Urinary bladder (tissue), 3 donors: ENCODE measurements at regions not wholly inside any gene's neighbourhood (a gene's known extent, or its start where the extent isn't known, plus 50 kb on each side); places are given as distances from the start of the nearest gene placed in this dataset.

Source experiments
- DNase-seq: peaks from one replicate; pipeline ENCODE4 v3.0.0-alpha.2; 2015; ENCODE audit errors: extremely low spot score
- H3K27ac ChIP-seq: one replicate; pipeline ENCODE4 v1.5.1; 2013; ENCODE audit warnings: low read depth, mild to moderate bottlenecking, moderate library complexity
- H3K36me3 ChIP-seq: one replicate; pipeline ENCODE4 v1.6.1; 2013; ENCODE audit warnings: mild to moderate bottlenecking, moderate library complexity; ENCODE audit not compliant: insufficient read depth
- H3K4me1 ChIP-seq: one replicate; pipeline ENCODE4 v1.6.1; 2013; ENCODE audit warnings: mild to moderate bottlenecking, moderate library complexity; ENCODE audit not compliant: insufficient read depth
- H3K4me3 ChIP-seq: one replicate; pipeline ENCODE4 v1.5.1; 2013; ENCODE audit warnings: low read depth, low read length
- WGBS: extraction: QIAGEN DNeasy Blood & Tissue Kit; methylation state at CpG from one replicate; pipeline ENCODE4 v1.1.7; 2013; 5-methylcytosine and 5-hydroxymethylcytosine counted together
- donor health status: healthy with polysubstance abuse.
- donor health status: healthy.

DNA sequence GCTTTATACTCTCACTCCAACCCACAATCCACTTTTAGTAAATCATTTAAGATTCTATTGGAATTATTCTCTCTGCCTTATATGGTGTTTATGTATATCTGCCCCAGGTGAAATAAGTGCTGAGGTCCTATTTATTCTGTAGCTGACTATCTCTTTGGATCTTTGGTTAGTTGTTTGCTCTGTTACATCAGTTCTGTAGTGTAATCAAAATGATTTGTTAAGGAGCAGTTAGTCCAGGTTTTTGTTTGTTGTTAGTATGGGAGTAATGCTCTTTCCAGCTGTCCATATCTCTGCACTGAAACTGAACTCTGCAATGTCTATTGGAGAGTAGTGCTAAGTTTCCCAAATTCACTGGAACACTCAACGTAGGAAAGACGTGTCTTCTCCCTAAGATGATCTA is 615.8 kb downstream of the SNAPC1 start:
- WGBS: 66% methylated on average over 2 of the region's 2 CpGs
- DNase-seq: no peak

DNA sequence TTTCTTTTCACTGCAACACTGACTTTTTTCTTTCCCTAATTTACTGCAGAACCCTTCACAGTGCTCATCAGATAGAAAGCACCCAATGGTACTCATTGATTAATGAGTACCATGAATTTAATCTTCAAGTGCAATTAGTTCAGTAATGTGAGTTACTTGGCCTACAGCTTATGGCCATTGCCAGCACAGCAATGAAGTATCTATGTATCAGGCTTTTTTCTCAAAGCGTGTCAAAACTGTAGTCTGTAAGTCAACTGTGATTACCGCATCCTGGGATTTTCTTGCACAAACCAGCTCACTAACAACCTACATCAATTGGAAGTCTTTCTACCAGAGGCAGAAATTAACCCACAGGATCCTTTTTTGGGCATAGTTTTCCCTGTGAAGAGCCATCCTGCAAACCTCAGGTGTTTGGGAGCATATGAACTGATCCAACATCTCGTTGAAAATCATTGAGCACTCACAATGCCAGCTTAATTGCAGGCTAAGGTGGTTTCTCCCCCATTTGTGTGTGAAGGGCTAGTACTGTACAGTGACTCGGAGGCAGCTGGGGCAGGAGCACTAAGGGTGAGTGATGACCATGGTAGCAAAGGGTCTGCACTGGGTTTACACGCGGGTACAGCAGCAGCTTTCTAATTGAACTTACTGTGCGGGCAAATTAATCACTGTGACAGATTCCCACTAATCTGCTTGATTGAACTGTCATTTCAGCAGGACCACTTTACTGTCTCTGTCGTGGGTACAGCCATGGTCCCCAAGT is 619.3 kb downstream of the SNAPC1 start:
- H3K27ac ChIP-seq: no peak overlapping the region
- WGBS: 88% methylated on average over 8 of the region's 8 CpGs
- no peak for DNase-seq
- H3K4me3 ChIP-seq: no peak overlapping the region
- H3K36me3 ChIP-seq: no peaks in the 10 kb centered on the region
- H3K4me1 ChIP-seq: no peaks in the 10 kb centered on the region

More for the DNA sequence above, 615.8 kb downstream of the SNAPC1 start:
- Histone ChIP-seq H3K4me1 (no peaks in the 10 kb centered on the region), H3K27ac (no peak overlapping the region), H3K4me3 (no peak overlapping the region), H3K36me3 (no peaks in the 10 kb centered on the region)

DNA sequence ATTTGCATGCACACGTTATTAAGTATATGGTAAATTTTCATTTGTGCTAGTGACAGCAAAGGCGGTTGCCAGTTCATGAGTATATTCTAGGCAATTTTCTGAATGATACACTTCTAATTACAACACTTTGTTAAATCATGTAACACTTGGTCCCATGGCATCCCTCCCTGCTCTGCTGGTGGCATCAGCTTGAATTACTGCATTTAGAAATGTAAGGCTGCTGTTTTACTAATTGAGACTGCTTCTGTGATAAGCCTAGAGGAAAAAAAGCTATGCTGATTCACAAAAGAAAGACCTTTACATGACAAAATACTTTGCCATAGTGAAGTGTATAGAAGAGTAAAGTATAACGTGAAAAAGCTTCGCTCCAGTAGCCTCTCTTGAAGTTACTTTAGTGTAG is 636.1 kb downstream of the KCNH5 start:
- DNase-seq: no peak
- no peak overlapping the region for H3K4me3 ChIP-seq
- no peak overlapping the region for H3K27ac ChIP-seq
- WGBS: 66% methylated on average over 4 of the region's 4 CpGs
- H3K4me1 ChIP-seq: no peaks in the 10 kb centered on the region
- no peaks in the 10 kb centered on the region for H3K36me3 ChIP-seq

DNA sequence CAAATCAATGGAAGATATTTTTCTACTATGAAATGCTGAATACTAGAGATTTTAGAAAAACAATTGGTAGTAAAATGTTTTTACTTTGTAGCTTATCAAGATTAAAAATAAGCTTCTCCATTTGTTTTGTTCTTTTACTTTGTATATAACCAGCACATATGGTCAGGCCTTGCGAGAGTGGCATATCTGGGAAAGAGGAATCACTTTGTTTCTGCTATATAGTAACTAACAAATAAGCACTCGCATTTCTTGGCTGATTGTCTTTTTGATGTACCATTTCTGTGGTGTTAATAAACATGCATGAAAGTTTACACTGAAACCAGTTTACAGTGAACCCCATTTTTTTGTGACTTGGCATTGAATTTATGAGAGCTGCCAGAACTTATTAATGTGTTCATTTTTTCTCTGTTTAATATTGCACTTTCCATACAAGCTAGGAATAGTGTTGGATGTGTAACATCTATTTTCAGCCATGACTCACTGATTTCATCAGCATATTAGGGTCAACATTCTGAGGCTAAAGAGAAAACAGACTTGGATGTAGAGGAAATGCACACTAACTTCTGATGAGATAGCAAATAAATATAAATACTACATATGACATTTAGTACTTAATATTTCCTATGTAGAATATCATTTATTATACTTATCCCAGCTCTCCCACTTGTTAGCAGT is 635.5 kb downstream of the KCNH5 start:
- H3K27ac ChIP-seq: no peak overlapping the region
- H3K4me1 ChIP-seq: no peaks in the 10 kb centered on the region
- H3K36me3 ChIP-seq: no peaks in the 10 kb centered on the region
- WGBS: 50% methylated on average over 2 of the region's 2 CpGs
- no peak for DNase-seq
- no peak overlapping the region for H3K4me3 ChIP-seq

DNA sequence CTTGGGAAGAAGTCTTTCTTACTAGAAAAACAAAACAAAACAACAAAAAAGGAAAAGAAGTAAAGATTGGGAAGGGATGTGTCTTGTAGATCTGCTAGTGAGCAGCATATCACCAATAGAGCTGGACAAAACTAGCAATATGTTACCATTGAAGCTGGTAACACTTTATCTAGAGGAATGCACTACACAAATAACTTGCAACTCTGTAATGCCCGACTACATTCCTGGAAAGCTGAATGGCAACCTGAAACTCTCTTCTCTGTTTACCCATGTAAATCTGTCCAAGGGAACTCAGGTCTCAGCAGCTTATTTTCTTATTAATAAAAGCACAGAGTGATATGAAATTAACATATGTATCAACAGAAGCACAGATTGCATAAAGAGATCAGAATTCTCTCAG is 624.4 kb downstream of the KCNH5 start:
- Histone ChIP-seq H3K4me1 (no peaks in the 10 kb centered on the region), H3K4me3 (no peak overlapping the region), H3K27ac (no peak overlapping the region), H3K36me3 (no peaks in the 10 kb centered on the region)
- 31% methylated on average over 1 of the region's 1 CpG for WGBS
- DNase-seq: no peak

DNA sequence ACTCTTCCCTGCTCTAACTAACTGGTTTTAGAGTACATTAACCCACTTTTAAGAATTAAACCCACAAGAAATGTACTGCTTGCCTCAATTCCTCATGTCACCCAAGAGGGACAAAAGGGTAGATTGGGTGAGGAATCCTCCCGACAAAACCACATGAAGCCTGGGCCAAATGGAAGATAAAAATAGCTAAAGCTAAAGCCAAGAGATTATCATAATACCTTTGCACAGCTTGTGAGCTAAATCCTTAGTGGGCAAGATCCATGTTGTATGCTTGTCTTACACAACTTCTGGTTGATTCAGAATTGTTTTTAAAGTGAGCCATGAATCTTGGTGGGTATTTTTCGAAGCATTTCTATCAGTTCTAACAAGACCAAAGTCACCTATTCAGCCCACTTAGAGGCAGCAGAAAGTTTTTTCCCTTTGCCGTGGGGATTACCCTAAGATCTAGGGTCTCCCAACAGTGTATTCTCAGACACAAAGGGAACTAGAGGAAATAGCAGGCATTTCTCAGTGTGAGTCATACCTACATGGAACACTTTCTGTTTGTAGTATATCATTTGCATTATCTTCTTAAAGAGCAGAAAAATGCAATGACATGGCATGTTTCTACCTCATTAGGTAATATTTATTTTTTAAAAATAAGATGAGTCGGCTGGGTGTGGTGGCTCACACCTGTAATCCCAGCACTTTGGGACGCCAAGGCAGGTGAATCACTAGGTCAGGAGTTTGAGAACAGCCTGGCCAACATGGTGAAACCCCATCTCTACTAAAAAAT is 616.6 kb downstream of the KCNH5 start:
- H3K36me3 ChIP-seq: no peaks in the 10 kb centered on the region
- H3K27ac ChIP-seq: no peak overlapping the region
- no peaks in the 10 kb centered on the region for H3K4me1 ChIP-seq
- no peak overlapping the region for H3K4me3 ChIP-seq
- WGBS: 72% methylated on average over 5 of the region's 5 CpGs
- DNase-seq: no peak

DNA sequence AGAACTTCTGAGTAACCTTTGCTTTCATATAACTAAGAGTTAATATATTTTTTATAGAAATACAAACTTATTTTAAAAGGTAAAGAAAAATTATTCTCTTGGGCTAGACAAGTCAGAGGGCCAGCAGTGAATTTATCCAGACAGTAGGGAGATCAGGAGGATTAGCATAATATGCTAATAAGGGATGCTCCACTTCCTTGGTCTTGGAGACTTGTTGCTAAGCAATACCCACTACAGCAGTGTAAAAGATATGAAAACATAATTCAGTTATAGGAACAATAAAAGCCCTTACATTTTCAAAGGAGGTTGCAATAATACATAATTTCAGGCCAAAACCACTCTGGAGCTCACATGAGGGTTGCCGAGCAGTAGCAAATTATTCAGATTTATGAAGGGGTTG is 615.6 kb downstream of the KCNH5 start:
- Histone ChIP-seq H3K36me3 (no peaks in the 10 kb centered on the region), H3K4me3 (no peak overlapping the region), H3K27ac (no peak overlapping the region), H3K4me1 (no peaks in the 10 kb centered on the region)
- WGBS: 93% methylated on average over 1 of the region's 1 CpG
- no peak for DNase-seq

DNA sequence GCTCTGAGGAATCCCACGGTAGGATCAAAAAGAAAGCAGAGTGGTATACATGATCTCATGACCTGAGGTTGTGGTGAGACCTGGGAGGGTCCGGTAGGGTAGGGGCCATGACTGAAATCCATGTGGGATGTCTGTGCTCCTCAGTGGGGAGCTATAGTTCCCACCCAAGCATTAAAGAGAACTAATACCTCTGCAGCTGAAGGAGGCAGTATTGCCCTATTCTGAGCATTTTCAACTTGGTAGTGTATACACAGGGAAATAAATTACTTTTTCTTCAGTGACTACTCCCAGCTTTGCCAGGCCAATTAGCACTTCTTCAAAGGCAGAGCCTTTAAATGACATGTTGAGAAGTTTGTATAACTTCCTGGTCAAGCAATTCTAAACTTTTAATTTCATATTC is 613.8 kb downstream of the KCNH5 start:
- Histone ChIP-seq H3K4me1 (no peaks in the 10 kb centered on the region), H3K4me3 (no peak overlapping the region), H3K27ac (no peak overlapping the region), H3K36me3 (no peaks in the 10 kb centered on the region)
- DNase-seq: no peak
- WGBS: 68% methylated on average over 2 of the region's 2 CpGs

DNA sequence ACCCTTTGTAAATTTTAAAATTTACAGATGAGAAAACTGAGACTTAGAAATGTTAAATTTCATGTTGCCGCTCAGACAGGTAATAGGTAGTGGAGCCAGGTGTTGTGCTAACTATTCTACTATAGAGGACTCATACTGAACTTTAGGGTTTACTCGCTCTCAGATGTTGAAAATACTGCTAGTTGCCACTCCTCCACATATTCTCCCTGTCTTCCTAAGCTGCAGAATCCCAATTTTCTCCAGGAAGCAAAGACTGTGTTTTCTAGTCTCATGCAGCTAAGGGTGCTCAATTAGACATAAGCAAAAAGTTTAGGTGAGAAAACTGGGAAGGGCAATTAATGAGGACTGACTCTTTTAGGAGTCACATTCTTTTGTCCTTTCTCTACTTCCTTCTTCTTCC is 612.3 kb downstream of the KCNH5 start:
- H3K27ac ChIP-seq: no peak overlapping the region
- no peaks in the 10 kb centered on the region for H3K4me1 ChIP-seq
- DNase-seq: no peak
- no peaks in the 10 kb centered on the region for H3K36me3 ChIP-seq
- 95% methylated on average over 2 of the region's 2 CpGs for WGBS
- no peak overlapping the region for H3K4me3 ChIP-seq

DNA sequence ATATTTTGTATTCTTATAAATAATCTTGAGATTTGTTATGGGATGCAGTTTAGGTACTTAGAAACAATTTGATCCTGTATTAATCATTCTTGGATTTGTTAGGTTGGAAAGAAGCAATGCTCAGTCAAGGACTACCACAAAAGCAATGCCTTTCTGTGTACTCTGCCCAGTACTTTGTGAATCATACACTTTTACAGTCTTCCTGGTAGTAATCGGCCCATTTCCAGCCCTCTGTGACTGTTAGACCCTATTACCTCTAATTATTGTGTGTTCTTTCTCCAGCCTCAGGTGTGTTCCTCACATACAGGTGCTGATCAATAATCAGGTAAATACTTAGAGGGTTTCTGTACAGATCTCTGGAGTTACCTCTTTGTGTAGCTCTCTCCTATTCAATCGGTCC is 609.0 kb downstream of the KCNH5 start:
- Histone ChIP-seq H3K36me3 (no peaks in the 10 kb centered on the region), H3K27ac (no peak overlapping the region), H3K4me1 (no peaks in the 10 kb centered on the region), H3K4me3 (no peak overlapping the region)
- WGBS: 45% methylated on average over 2 of the region's 2 CpGs
- DNase-seq: no peak

DNA sequence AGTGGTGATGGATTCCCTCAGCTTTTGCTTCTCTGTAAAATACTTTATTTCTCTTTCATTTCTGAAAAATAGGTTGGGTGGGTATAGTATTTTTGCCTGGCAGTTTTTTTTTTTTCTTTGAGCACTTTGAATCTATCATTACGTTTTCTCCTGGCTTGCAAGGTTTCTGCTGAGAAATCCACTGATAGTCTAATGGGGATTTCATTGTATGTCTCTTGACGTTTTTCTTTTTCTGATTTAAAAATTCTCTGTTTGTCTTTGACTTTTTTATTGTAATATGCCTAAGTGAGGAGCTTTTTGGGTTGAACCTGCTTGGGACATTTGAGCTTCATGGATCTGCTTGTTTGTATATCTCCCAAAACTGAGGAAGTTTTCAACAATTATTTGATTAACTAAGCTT is 606.0 kb downstream of the KCNH5 start:
- no peak overlapping the region for H3K27ac ChIP-seq
- DNase-seq: no peak
- no peaks in the 10 kb centered on the region for H3K4me1 ChIP-seq
- 71% methylated on average over 2 of the region's 2 CpGs for WGBS
- H3K4me3 ChIP-seq: no peak overlapping the region
- H3K36me3 ChIP-seq: no peaks in the 10 kb centered on the region

DNA sequence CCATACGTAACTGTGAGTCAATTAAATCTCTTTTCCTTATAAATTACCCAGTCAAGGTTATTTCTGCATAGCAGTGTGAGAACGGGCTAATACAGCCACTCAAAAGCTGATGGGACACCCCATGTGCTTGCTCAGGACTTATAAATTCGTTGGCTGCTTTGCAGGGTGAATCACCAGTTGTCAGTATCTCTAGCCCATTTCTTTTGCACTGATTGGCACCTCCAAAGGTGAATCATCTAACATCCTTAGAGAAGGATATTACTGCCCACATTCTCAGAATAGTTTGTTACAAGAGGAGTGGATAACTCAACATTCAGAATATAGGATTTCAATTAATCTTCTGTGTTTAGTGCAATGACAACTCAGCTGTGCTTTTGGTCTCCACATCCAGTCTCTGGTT is 601.5 kb downstream of the KCNH5 start:
- Histone ChIP-seq H3K27ac (no peak overlapping the region), H3K36me3 (no peaks in the 10 kb centered on the region)
- WGBS: 71% methylated on average over 3 of the region's 3 CpGs

DNA sequence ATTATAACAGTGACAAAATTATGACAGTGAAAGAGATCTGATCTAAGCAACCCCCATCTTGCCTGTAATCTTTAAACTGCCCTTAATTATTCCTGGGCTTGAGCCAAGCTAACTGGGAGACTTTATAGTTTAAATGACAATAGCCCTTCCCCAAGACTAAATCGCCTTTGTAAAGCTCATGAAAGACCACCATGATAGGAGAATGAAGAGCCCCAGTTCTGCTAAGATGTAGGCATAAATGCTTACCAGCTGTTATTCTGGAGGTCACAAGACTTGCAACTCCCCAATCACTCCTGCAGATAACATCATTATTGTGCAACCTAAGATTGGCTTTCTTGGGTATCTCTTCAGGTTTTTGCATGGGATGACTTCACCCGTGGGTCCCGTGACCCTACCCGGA is 599.7 kb downstream of the KCNH5 start:
- Histone ChIP-seq H3K4me1 (no peaks in the 10 kb centered on the region), H3K4me3 (no peak overlapping the region), H3K36me3 (no peaks in the 10 kb centered on the region), H3K27ac (no peak overlapping the region)
- DNase-seq: no peak
- WGBS: 77% methylated on average over 4 of the region's 4 CpGs

More for the DNA sequence above, 601.5 kb downstream of the KCNH5 start:
- H3K4me1 ChIP-seq: no peaks in the 10 kb centered on the region
- H3K4me3 ChIP-seq: no peak overlapping the region
- DNase-seq: no peak

DNA sequence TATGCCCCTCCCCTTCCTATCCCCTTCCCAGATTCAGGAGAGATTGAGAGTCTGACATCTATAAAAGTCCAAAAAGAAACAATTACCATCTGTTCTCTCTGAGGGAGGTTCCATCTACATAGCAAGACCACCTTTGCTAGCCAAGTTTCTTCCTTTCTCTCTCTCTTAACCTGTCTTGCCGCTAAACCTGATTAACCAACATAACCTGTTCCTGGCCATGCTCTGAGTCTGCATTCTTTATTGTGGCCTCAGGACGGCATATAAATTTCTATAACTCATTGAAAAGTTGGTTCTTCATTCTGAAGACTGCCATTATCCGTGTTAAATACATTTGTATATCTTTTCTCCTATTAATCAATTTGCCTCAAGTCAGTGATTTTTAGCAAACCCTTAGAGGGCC is 594.0 kb downstream of the KCNH5 start:
- Histone ChIP-seq H3K4me1 (no peaks in the 10 kb centered on the region), H3K4me3 (no peak overlapping the region), H3K27ac (no peak overlapping the region), H3K36me3 (no peaks in the 10 kb centered on the region)
- 69% methylated on average over 3 of the region's 3 CpGs for WGBS
- peak; percentile 28 for DNase-seq
